Astrocyte (in vitro differentiated cells and primary cell): ENCODE measurements at regions not wholly inside any gene's neighbourhood (a gene's known extent, or its start where the extent isn't known, plus 50 kb on each side); places are given as distances from the start of the nearest gene placed in this dataset.
A peak's percentile ranks its signal among the peaks of the same experiment; 100 is the strongest.

Experiments used
- DNase-seq: peaks from one replicate; pipeline ENCODE4 v3.0.0-alpha.2; 2010; ENCODE audit warnings: low read depth
- FAIRE-seq: peaks from 2 replicates; lab custom pipeline; 2011; peaks lifted over from hg19 to GRCh38; lab: Jason Lieb, UNC
- H2AFZ ChIP-seq: 2 replicates; pipeline ENCODE4 v1.6.0; 2012; ENCODE audit warnings: low read depth, low read length, inconsistent platforms
- H3K27ac ChIP-seq: 2 replicates; pipeline ENCODE4 v1.5.1; 2011; ENCODE audit warnings: low read depth, low read length, inconsistent platforms
- H3K27me3 ChIP-seq: 2 replicates; pipeline ENCODE4 v1.6.0; 2011; ENCODE audit warnings: low read length, inconsistent platforms; ENCODE audit not compliant: insufficient read depth
- H3K36me3 ChIP-seq: 2 replicates; pipeline ENCODE4 v1.5.1; 2011; ENCODE audit warnings: low read length, inconsistent platforms; ENCODE audit not compliant: insufficient read depth
- H3K4me1 ChIP-seq: 2 replicates; pipeline ENCODE4 v1.5.1; 2011; ENCODE audit warnings: low read length, inconsistent platforms; ENCODE audit not compliant: insufficient read depth
- H3K4me2 ChIP-seq: 2 replicates; pipeline ENCODE4 v1.6.0; 2012; ENCODE audit warnings: low read length, inconsistent platforms
- H3K4me3 ChIP-seq: 2 replicates; pipeline ENCODE4 v1.5.1; 2011; ENCODE audit warnings: low read depth, mild to moderate bottlenecking, low read length, inconsistent platforms; ENCODE audit not compliant: insufficient read depth
- H3K79me2 ChIP-seq: 2 replicates; pipeline ENCODE4 v1.6.0; 2012; ENCODE audit warnings: mild to moderate bottlenecking, low read length, inconsistent platforms; ENCODE audit not compliant: insufficient read depth
- H3K9ac ChIP-seq: 2 replicates; pipeline ENCODE4 v1.6.0; 2012; ENCODE audit warnings: mild to moderate bottlenecking, low read length, inconsistent platforms
- H3K9me3 ChIP-seq: 2 replicates; pipeline ENCODE4 v1.5.1; 2012; ENCODE audit warnings: low read depth, mild to moderate bottlenecking, low read length, inconsistent platforms; ENCODE audit not compliant: insufficient read depth
- H4K20me1 ChIP-seq: 2 replicates; pipeline ENCODE4 v1.6.0; 2012; ENCODE audit warnings: low read length, inconsistent platforms; ENCODE audit not compliant: insufficient read depth
- H3K27ac Mint-ChIP-seq: one replicate; pipeline ENCODE4 v1.8.0; 2021; ENCODE audit warnings: mild to moderate bottlenecking, mixed read lengths; ENCODE audit not compliant: unreplicated experiment
- H3K27me3 Mint-ChIP-seq: one replicate; pipeline ENCODE4 v1.8.0; 2021; ENCODE audit warnings: low read depth, mixed read lengths; ENCODE audit not compliant: unreplicated experiment
- H3K36me3 Mint-ChIP-seq: one replicate; pipeline ENCODE4 v1.8.0; 2021; ENCODE audit warnings: low read depth, mixed read lengths; ENCODE audit not compliant: unreplicated experiment
- H3K4me1 Mint-ChIP-seq: one replicate; pipeline ENCODE4 v1.8.0; 2021; ENCODE audit warnings: low read depth, mixed read lengths; ENCODE audit not compliant: unreplicated experiment
- H3K4me3 Mint-ChIP-seq: one replicate; pipeline ENCODE4 v1.8.0; 2021; ENCODE audit warnings: mild to moderate bottlenecking, moderate library complexity, mixed read lengths; ENCODE audit not compliant: unreplicated experiment
- H3K9me3 Mint-ChIP-seq: one replicate; pipeline ENCODE4 v1.8.0; 2021; ENCODE audit warnings: mild to moderate bottlenecking, mixed read lengths; ENCODE audit not compliant: unreplicated experiment
- EZH2 ChIP-seq: IDR thresholded peaks from 2 replicates; pipeline ENCODE4 v1.6.1; 2012; ENCODE audit warnings: mild to moderate bottlenecking, low read length, inconsistent platforms; ENCODE audit not compliant: insufficient read depth
- TF ChIP-seq, protein P1 (sequence below): IDR thresholded peaks from 2 replicates; pipeline ENCODE4 v1.5.1; 2011; ENCODE audit warnings: low read depth, mild to moderate bottlenecking, inconsistent platforms, low read length, moderate library complexity; ENCODE audit not compliant: insufficient read depth

DNA sequence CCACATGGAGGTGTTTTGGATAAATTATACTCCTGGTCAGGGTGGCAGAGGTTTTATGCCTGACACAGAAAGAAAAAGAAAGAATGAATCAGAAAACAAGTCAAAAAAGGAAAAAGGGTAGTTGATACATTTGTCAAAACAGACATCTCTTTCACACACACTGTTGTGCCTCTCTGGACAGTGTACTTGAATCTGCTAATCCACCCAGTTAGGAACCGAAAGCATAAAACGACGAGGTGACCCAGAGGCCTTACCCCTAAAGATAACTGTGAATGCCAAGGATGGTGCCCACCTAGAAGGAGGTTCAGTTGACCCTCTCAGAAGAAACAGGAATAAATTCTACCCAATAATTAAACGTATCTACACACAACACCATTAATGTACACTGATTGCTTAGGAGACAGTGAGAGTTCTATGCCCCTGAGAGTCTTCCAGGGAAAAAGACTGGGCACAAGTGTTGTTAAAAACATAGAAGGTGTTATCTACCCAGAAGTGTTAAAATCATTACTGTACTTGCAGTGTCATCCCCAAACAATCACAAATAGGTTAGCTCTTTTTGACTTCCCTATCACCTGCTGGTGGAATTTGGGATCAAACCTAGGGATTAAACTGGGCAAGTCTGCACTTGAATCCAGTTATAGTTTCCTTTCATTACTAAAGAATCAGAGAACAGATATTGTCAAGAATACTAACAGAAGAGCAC, 123.2 kb upstream of the DNAJC10 start:
- H3K27ac ChIP-seq: no peak overlapping the region
- H3K27me3 ChIP-seq: no peaks in the 10 kb centered on the region
- H3K79me2 ChIP-seq: no peaks in the 10 kb centered on the region
- no peaks in the 10 kb centered on the region for H4K20me1 ChIP-seq
- Mint-ChIP-seq H3K4me1 (peaks cover 31% of the 10 kb centered on the region), H3K9me3 (no peaks in the 10 kb centered on the region), H3K27ac (peak overlapping the region; percentile 4), H3K36me3 (no peaks in the 10 kb centered on the region), H3K4me3 (no peak overlapping the region), H3K27me3 (no peaks in the 10 kb centered on the region)
- TF ChIP-seq, protein P1, sequence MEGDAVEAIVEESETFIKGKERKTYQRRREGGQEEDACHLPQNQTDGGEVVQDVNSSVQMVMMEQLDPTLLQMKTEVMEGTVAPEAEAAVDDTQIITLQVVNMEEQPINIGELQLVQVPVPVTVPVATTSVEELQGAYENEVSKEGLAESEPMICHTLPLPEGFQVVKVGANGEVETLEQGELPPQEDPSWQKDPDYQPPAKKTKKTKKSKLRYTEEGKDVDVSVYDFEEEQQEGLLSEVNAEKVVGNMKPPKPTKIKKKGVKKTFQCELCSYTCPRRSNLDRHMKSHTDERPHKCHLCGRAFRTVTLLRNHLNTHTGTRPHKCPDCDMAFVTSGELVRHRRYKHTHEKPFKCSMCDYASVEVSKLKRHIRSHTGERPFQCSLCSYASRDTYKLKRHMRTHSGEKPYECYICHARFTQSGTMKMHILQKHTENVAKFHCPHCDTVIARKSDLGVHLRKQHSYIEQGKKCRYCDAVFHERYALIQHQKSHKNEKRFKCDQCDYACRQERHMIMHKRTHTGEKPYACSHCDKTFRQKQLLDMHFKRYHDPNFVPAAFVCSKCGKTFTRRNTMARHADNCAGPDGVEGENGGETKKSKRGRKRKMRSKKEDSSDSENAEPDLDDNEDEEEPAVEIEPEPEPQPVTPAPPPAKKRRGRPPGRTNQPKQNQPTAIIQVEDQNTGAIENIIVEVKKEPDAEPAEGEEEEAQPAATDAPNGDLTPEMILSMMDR: no peak
- no peak for TF ChIP-seq EZH2
- peaks cover 20% of the 10 kb centered on the region for H3K4me1 ChIP-seq
- H2AFZ ChIP-seq: no peak overlapping the region
- FAIRE-seq (peak; percentile 60), DNase-seq (no peak)
- peak overlapping the region; percentile 57 for H3K4me2 ChIP-seq
- no peak overlapping the region for H3K9ac ChIP-seq
- H3K36me3 ChIP-seq: no peaks in the 10 kb centered on the region
- no peak overlapping the region for H3K4me3 ChIP-seq
- no peaks in the 10 kb centered on the region for H3K9me3 ChIP-seq

DNA sequence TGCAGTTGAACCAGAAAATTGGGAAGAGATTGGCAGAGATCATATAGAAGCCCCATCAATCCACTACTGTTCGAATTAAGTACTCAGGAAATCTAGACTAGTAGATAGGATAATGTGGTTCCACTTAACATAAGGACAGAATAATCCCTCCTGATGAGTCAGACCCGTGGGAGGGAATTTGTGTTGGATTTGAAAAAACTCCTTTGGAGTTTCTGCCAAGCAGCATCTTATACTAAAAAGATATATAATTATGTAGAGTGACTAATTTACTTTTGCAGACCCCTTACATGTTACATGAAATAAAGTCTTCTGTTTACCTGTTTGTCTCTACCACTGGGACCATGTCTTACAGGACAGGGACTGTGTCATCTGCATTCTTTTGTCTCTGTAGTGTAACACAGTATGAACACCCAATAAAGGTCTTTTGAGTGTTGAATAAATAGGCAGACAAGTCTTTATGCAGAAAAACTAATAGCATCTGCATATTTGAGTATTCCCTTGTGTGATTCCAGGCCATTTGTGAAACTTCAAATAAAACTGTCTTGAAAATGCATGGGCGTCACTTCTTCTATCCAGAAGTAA, 122.6 kb upstream of the DNAJC10 start:
- H3K27me3 Mint-ChIP-seq: no peaks in the 10 kb centered on the region
- no peaks in the 10 kb centered on the region for H3K36me3 Mint-ChIP-seq
- no peak overlapping the region for H3K27ac ChIP-seq
- H3K36me3 ChIP-seq: no peaks in the 10 kb centered on the region
- no peak for FAIRE-seq
- H3K4me2 ChIP-seq: peak overlapping the region; percentile 57
- peak; percentile 83 for DNase-seq
- TF ChIP-seq, protein P1: no peak
- TF ChIP-seq EZH2: no peak
- H4K20me1 ChIP-seq: no peaks in the 10 kb centered on the region
- H3K4me1 Mint-ChIP-seq: peaks cover 26% of the 10 kb centered on the region
- no peaks in the 10 kb centered on the region for H3K79me2 ChIP-seq
- peaks cover 15% of the 10 kb centered on the region for H3K4me1 ChIP-seq
- H3K27ac Mint-ChIP-seq: peak overlapping the region; percentile 4
- no peaks in the 10 kb centered on the region for H3K27me3 ChIP-seq
- no peak overlapping the region for H2AFZ ChIP-seq
- no peaks in the 10 kb centered on the region for H3K9me3 ChIP-seq
- H3K9ac ChIP-seq: no peak overlapping the region
- no peaks in the 10 kb centered on the region for H3K9me3 Mint-ChIP-seq
- no peak overlapping the region for H3K4me3 ChIP-seq
- H3K4me3 Mint-ChIP-seq: no peak overlapping the region

DNA sequence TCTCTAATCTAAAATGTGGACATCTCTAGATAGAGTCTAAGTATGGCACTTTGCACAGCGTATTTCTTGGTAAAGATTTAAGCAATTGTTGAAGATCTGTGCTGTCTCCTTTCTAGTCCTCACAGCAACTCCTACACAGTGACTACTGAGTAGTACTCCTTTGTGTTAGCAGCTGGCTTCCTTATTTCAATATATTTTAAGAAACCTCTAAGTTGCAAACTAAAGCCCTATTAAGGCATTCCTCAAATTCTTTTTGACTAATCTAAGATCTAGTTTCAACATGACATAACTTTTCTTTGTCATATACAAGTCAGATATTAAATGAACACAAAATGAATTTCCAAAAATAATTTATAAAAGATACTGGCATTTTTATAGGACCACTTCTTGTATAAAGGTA, 121.8 kb upstream of the DNAJC10 start:
- no peaks in the 10 kb centered on the region for H3K9me3 ChIP-seq
- Mint-ChIP-seq H3K27ac (no peak overlapping the region), H3K9me3 (no peaks in the 10 kb centered on the region), H3K36me3 (no peaks in the 10 kb centered on the region), H3K27me3 (no peaks in the 10 kb centered on the region), H3K4me3 (no peak overlapping the region), H3K4me1 (peaks cover 25% of the 10 kb centered on the region)
- no peaks in the 10 kb centered on the region for H3K27me3 ChIP-seq
- TF ChIP-seq EZH2: no peak
- TF ChIP-seq, protein P1: no peak
- no peaks in the 10 kb centered on the region for H3K36me3 ChIP-seq
- FAIRE-seq: no peak
- H3K4me2 ChIP-seq: peak overlapping the region; percentile 34
- H4K20me1 ChIP-seq: no peaks in the 10 kb centered on the region
- peak; percentile 52 for DNase-seq
- no peak overlapping the region for H3K27ac ChIP-seq
- H3K79me2 ChIP-seq: no peaks in the 10 kb centered on the region
- H3K4me3 ChIP-seq: no peak overlapping the region
- H3K9ac ChIP-seq: no peak overlapping the region
- peaks cover 15% of the 10 kb centered on the region for H3K4me1 ChIP-seq
- no peak overlapping the region for H2AFZ ChIP-seq
